Right lobe of liver (tissue), 6 donors: ENCODE measurements at regions not wholly inside any gene's neighbourhood (a gene's known extent, or its start where the extent isn't known, plus 50 kb on each side); places are given as distances from the start of the nearest gene placed in this dataset.

Source experiments
- ATAC-seq, 4 donors: fragments of 200-7000 bp; cut with Tn5 transposase; one replicate each; pipeline ENCODE4 v1.9.1; 2020; ENCODE audit warnings: mild to moderate bottlenecking in 4 of 4, moderate library complexity in 4 of 4
- DNase-seq, 3 donors: peaks; one replicate each; pipeline ENCODE4 v3.0.0-alpha.2; 2020
- H3K27ac ChIP-seq, 3 donors: fragments of 200-600 bp; one replicate each; pipeline ENCODE4 v1.8.0; 2022
- H3K27me3 ChIP-seq, 2 donors: fragments of 200-600 bp; one replicate each; pipeline ENCODE4 v1.8.0; 2022
- H3K36me3 ChIP-seq, 4 donors: fragments of 200-600 bp; sonication (generic) in 1 of 4; one replicate each; pipeline versions ENCODE4 v1.5.1 to v1.8.0; 2017 to 2022; ENCODE audit warnings: control low read depth in 1 of 4
- H3K4me1 ChIP-seq, 4 donors: fragments of 200-600 bp; sonication (generic) in 1 of 4; one replicate each; pipeline versions ENCODE4 v1.5.1 to v1.8.0; 2017 to 2022; ENCODE audit warnings: control low read depth in 1 of 4
- H3K4me3 ChIP-seq, 3 donors: fragments of 200-600 bp; one replicate each; pipeline ENCODE4 v1.8.0; 2022
- H3K9me3 ChIP-seq, 4 donors: fragments of 200-600 bp; sonication (generic) in 1 of 4; one replicate each; pipeline versions ENCODE4 v1.5.1 to v1.8.0; 2017 to 2022; ENCODE audit warnings: control low read depth in 1 of 4
- CTCF ChIP-seq, 4 donors: fragments of 200-600 bp in 3 of 4; fragments of 450-650 bp in 1 of 4; IDR thresholded peaks; one replicate each; pipeline versions ENCODE4 v1.5.1 to v1.8.0; 2016 to 2022; ENCODE audit warnings: antibody characterized with exemption in 4 of 4, mild to moderate bottlenecking in 2 of 4
- POLR2A ChIP-seq: fragments of 450-650 bp; IDR thresholded peaks from one replicate; pipeline ENCODE4 v1.6.1; 2017; ENCODE audit warnings: antibody characterized with exemption, mild to moderate bottlenecking
- WGBS: methylation state at CpG from one replicate; pipeline ENCODE4 v1.1.6; 2018; ENCODE audit warnings: low coverage, low lambda C conversion rate; ENCODE audit not compliant: insufficient coverage; ENCODE audit errors: missing lambda C conversion rate; 5-methylcytosine and 5-hydroxymethylcytosine counted together
- intact Hi-C, 2 donors: fragments of 100-400 bp; cut with DNase I; formaldehyde crosslinking; loops; one replicate each; pipeline versions ENCODE4 v1.11.2 to v1.14.1; 2022
- donor health status: DM: no; HTN: yes; CAD: no.
- donor health status: DM: no; HTN: no; CAD: no.
- donor health status: DM: no; HTN: no; CAD: no.
- donor health status: DM: no; HTN: yes; CAD: no.
- donor health status: DM: no; HTN: yes; CAD: no.

GRCh38 chr2:193895226-193895625 lies 1700.5 kb upstream of the TMEFF2 start:
- Histone ChIP-seq H3K9me3 (no peaks in the 10 kb centered on the region), H3K27ac (no peak overlapping the region), H3K36me3 (no peaks in the 10 kb centered on the region), H3K27me3 (no peaks in the 10 kb centered on the region), H3K4me1 (no peaks in the 10 kb centered on the region), H3K4me3 (no peak overlapping the region)
- TF ChIP-seq CTCF (IDR thresholded peaks at IDR 0.05) = no peak
- no peak for TF ChIP-seq POLR2A
- 62% methylated on average over 1 of the region's 1 CpG for WGBS
- ATAC-seq = no peak
- intact Hi-C loops = no loop called here
- DNase-seq = no peak

- DNase-seq (no peak), ATAC-seq (no peak)
- Histone ChIP-seq H3K36me3 (no peaks in the 10 kb centered on the region), H3K4me3 (no peak overlapping the region), H3K4me1 (no peaks in the 10 kb centered on the region), H3K27me3 (no peaks in the 10 kb centered on the region), H3K9me3 (no peaks in the 10 kb centered on the region), H3K27ac (no peak overlapping the region)
- no peak for TF ChIP-seq CTCF (IDR thresholded peaks at IDR 0.05)
- no peak for TF ChIP-seq POLR2A
- WGBS = 29% methylated on average over 1 of the region's 1 CpG
- intact Hi-C loops = no loop called here
Observed at GRCh38 chr2:193894081-193894480, 1699.3 kb upstream of the TMEFF2 start.

- Histone ChIP-seq H3K27me3 (no peaks in the 10 kb centered on the region), H3K9me3 (no peaks in the 10 kb centered on the region), H3K36me3 (no peaks in the 10 kb centered on the region), H3K27ac (no peak overlapping the region), H3K4me1 (no peaks in the 10 kb centered on the region), H3K4me3 (no peak overlapping the region)
- no peak for DNase-seq
- intact Hi-C loops = no loop called here
- ATAC-seq = no peak
- TF ChIP-seq CTCF (IDR thresholded peaks at IDR 0.05) (no peak), POLR2A (no peak)
- WGBS = 43% methylated on average over 2 of the region's 2 CpGs
Observed at GRCh38 chr2:193891023-193891422, 1696.3 kb upstream of the TMEFF2 start.

GRCh38 chr2:193885419-193885818 lies 1690.7 kb upstream of the TMEFF2 start:
- DNase-seq (no peak), ATAC-seq (no peak)
- no peak overlapping the region for H3K27ac ChIP-seq
- no peak overlapping the region for H3K4me3 ChIP-seq
- no peaks in the 10 kb centered on the region for H3K4me1 ChIP-seq
- intact Hi-C loops = no loop called here
- no peaks in the 10 kb centered on the region for H3K36me3 ChIP-seq
- 45% methylated on average over 1 of the region's 1 CpG for WGBS
- no peaks in the 10 kb centered on the region for H3K9me3 ChIP-seq
- no peak for TF ChIP-seq POLR2A
- no peak for TF ChIP-seq CTCF (IDR thresholded peaks at IDR 0.05)
- no peaks in the 10 kb centered on the region for H3K27me3 ChIP-seq

- Histone ChIP-seq H3K27ac (no peak overlapping the region), H3K9me3 (no peaks in the 10 kb centered on the region), H3K4me1 (no peaks in the 10 kb centered on the region), H3K4me3 (no peak overlapping the region), H3K27me3 (no peaks in the 10 kb centered on the region), H3K36me3 (no peaks in the 10 kb centered on the region)
- ATAC-seq (no peak), DNase-seq (no peak)
- TF ChIP-seq CTCF (IDR thresholded peaks at IDR 0.05) (no peak), POLR2A (no peak)
- intact Hi-C loops = no loop called here
Observed at GRCh38 chr2:193883820-193884219, 1689.1 kb upstream of the TMEFF2 start.
